MM.1S (cell line): ENCODE measurements at regions not wholly inside any gene's neighbourhood (a gene's known extent, or its start where the extent isn't known, plus 50 kb on each side); places are given as distances from the start of the nearest gene placed in this dataset.

ENCODE experiments used
- EZH2 ChIP-seq: fragments of 300-600 bp; sonication (generic); optimal IDR thresholded peaks from 2 replicates; pipeline ENCODE3; 2017; ENCODE audit warnings: low read depth, mild to moderate bottlenecking, antibody characterized with exemption, low read length, mixed read lengths
- EZH2phosphoT487 ChIP-seq: fragments of 300-600 bp; sonication (generic); IDR thresholded peaks from 2 replicates; pipeline ENCODE4 v1.6.1; 2018; ENCODE audit warnings: antibody characterized with exemption, low read length
- TF ChIP-seq, protein P1 (sequence below): fragments of 300-600 bp; sonication (generic); IDR thresholded peaks from 2 replicates; pipeline ENCODE4 v1.5.1; 2016; ENCODE audit warnings: antibody characterized with exemption, low read length, mixed read lengths

GRCh38 chr1:83770319-83770661, 228.6 kb downstream of the TTLL7 start:
- TF ChIP-seq, protein P1, sequence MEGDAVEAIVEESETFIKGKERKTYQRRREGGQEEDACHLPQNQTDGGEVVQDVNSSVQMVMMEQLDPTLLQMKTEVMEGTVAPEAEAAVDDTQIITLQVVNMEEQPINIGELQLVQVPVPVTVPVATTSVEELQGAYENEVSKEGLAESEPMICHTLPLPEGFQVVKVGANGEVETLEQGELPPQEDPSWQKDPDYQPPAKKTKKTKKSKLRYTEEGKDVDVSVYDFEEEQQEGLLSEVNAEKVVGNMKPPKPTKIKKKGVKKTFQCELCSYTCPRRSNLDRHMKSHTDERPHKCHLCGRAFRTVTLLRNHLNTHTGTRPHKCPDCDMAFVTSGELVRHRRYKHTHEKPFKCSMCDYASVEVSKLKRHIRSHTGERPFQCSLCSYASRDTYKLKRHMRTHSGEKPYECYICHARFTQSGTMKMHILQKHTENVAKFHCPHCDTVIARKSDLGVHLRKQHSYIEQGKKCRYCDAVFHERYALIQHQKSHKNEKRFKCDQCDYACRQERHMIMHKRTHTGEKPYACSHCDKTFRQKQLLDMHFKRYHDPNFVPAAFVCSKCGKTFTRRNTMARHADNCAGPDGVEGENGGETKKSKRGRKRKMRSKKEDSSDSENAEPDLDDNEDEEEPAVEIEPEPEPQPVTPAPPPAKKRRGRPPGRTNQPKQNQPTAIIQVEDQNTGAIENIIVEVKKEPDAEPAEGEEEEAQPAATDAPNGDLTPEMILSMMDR, result no peak
- no peak for TF ChIP-seq EZH2
- no peak for TF ChIP-seq EZH2phosphoT487
